IMR-90 (cell line): ENCODE measurements at regions not wholly inside any gene's neighbourhood (a gene's known extent, or its start where the extent isn't known, plus 50 kb on each side); places are given as distances from the start of the nearest gene placed in this dataset.

Experiments used
- ATAC-seq: fragments of 200-7000 bp; cut with Tn5 transposase; 2 replicates; pipeline ENCODE4 v1.9.1; 2020; ENCODE audit warnings: low read depth, mild to moderate bottlenecking, moderate library complexity
- BruUV-seq: library from RNA; stranded (reverse); fragments of 400-500 nt; replicated peaks from 2 replicates; lab custom pipeline; 2021; lab: Mats Ljungman, UMichigan
- CTCF ChIA-PET: fragments of 300-600 bp; formaldehyde crosslinking; extraction: SDS; loops from one replicate; lab custom pipeline; 2021; ENCODE audit warnings: antibody characterized with exemption; lab: Yijun Ruan, JAX
- POLR2A ChIA-PET: fragments of 300-600 bp; sonication (Branson Sonifier 250); formaldehyde crosslinking; loops from one replicate; lab custom pipeline; 2022; ENCODE audit warnings: antibody characterized with exemption; ENCODE audit not compliant: unreplicated experiment; lab: Charles Lee
- DNase-seq: peaks from one replicate; pipeline ENCODE4 v3.0.0; 2013
- H2AFZ ChIP-seq: replicated peaks from 2 replicates; pipeline ENCODE3; 2013; ENCODE audit warnings: low read length, mild to moderate bottlenecking; ENCODE audit not compliant: poor library complexity
- H2AK5ac ChIP-seq: 2 replicates; pipeline ENCODE4 v1.6.1; 2013; ENCODE audit warnings: low read depth, low read length, inconsistent platforms
- H2AK9ac ChIP-seq: replicated peaks from 2 replicates; pipeline ENCODE3; 2013; ENCODE audit warnings: mild to moderate bottlenecking, low read depth, low read length, moderate library complexity; ENCODE audit not compliant: poor library complexity
- H2BK120ac ChIP-seq: 2 replicates; pipeline ENCODE4 v1.6.1; 2013; ENCODE audit warnings: low read depth, low read length, inconsistent platforms
- H2BK15ac ChIP-seq: 3 replicates; pipeline ENCODE4 v1.6.1; 2013; ENCODE audit warnings: low read depth, low read length, inconsistent platforms
- H2BK20ac ChIP-seq: 2 replicates; pipeline ENCODE4 v1.6.1; 2013; ENCODE audit warnings: low read depth, mild to moderate bottlenecking, inconsistent platforms, low read length, moderate library complexity
- H2BK5ac ChIP-seq: 2 replicates; pipeline ENCODE4 v1.6.1; 2013; ENCODE audit warnings: mild to moderate bottlenecking, low read depth, low read length, inconsistent platforms; ENCODE audit not compliant: poor library complexity, severe bottlenecking
- H3K14ac ChIP-seq: replicated peaks from 2 replicates; pipeline ENCODE4 v1.6.1; 2013; ENCODE audit warnings: low read depth, low read length, inconsistent platforms
- H3K18ac ChIP-seq: 2 replicates; pipeline ENCODE4 v1.6.1; 2013; ENCODE audit warnings: low read depth, low read length, control low read depth
- H3K23ac ChIP-seq: 2 replicates; pipeline ENCODE4 v1.6.1; 2013; ENCODE audit warnings: low read depth, low read length, inconsistent platforms
- H3K27ac ChIP-seq: 2 replicates; pipeline ENCODE4 v1.5.1; 2013; ENCODE audit warnings: mild to moderate bottlenecking, control low read depth, low read length; ENCODE audit not compliant: insufficient read depth
- H3K27me3 ChIP-seq: 2 replicates; pipeline ENCODE4 v1.6.1; 2013; ENCODE audit warnings: low read length; ENCODE audit not compliant: control insufficient read depth, insufficient read depth
- H3K36me3 ChIP-seq: 2 replicates; pipeline ENCODE4 v1.6.1; 2013; ENCODE audit warnings: low read length, mixed read lengths; ENCODE audit not compliant: control insufficient read depth, insufficient read depth
- H3K4ac ChIP-seq: 2 replicates; pipeline ENCODE4 v1.6.1; 2013; ENCODE audit warnings: low read depth, low read length, inconsistent platforms
- H3K4me1 ChIP-seq: 2 replicates; pipeline ENCODE4 v1.6.1; 2013; ENCODE audit warnings: low read length, mixed read lengths; ENCODE audit not compliant: control insufficient read depth, insufficient read depth
- H3K4me2 ChIP-seq: 2 replicates; pipeline ENCODE4 v1.6.1; 2013; ENCODE audit warnings: low read depth, mild to moderate bottlenecking, control low read depth, low read length, moderate library complexity
- H3K4me3 ChIP-seq: 2 replicates; pipeline ENCODE4 v1.5.1; 2013; ENCODE audit warnings: low read depth, mild to moderate bottlenecking, control low read depth, low read length, moderate library complexity; ENCODE audit not compliant: insufficient read depth
- H3K56ac ChIP-seq: 2 replicates; pipeline ENCODE4 v1.6.1; 2013; ENCODE audit warnings: low read length, inconsistent platforms; ENCODE audit not compliant: insufficient read depth; ENCODE audit errors: extremely low read depth
- H3K79me1 ChIP-seq, 2 experiments: 2 replicates each; pipeline ENCODE4 v1.6.1; 2013; ENCODE audit warnings: low read length in 2 of 2, inconsistent platforms in 1 of 2, low read depth in 1 of 2
- H3K9ac ChIP-seq: 2 replicates; pipeline ENCODE4 v1.6.1; 2013; ENCODE audit warnings: low read depth, low read length, control low read depth
- H3K9me1 ChIP-seq: 2 replicates; pipeline ENCODE4 v1.6.1; 2013; ENCODE audit warnings: low read length, inconsistent platforms; ENCODE audit not compliant: insufficient read depth
- H3K9me3 ChIP-seq: 2 replicates; pipeline ENCODE4 v1.6.1; 2013; ENCODE audit warnings: low read length; ENCODE audit not compliant: control insufficient read depth, insufficient read depth
- H4K20me1 ChIP-seq: 2 replicates; pipeline ENCODE4 v1.6.1; 2013; ENCODE audit warnings: low read length, inconsistent platforms; ENCODE audit not compliant: insufficient read depth
- H4K5ac ChIP-seq: 2 replicates; pipeline ENCODE4 v1.6.1; 2013; ENCODE audit warnings: mild to moderate bottlenecking, low read depth, low read length, control low read depth
- H4K8ac ChIP-seq, 2 experiments: 2 replicates each; pipeline ENCODE4 v1.6.1; 2013; ENCODE audit warnings: low read depth in 2 of 2, low read length in 2 of 2, control low read depth in 1 of 2, inconsistent platforms in 1 of 2
- H4K91ac ChIP-seq: 2 replicates; pipeline ENCODE4 v1.6.1; 2013; ENCODE audit warnings: low read depth, low read length, inconsistent platforms; ENCODE audit not compliant: insufficient read depth
- BHLHE40 ChIP-seq: fragments of 150-350 bp; IDR thresholded peaks from 2 replicates; pipeline ENCODE4 v1.6.1; 2016; ENCODE audit warnings: mild to moderate bottlenecking, low read depth, low read length
- CEBPB ChIP-seq: IDR thresholded peaks from 2 replicates; pipeline ENCODE4 v1.6.1; 2012; ENCODE audit warnings: low read depth, low read length, improper control_type of control experiment
- CHD1 ChIP-seq: IDR thresholded peaks from 2 replicates; pipeline ENCODE4 v1.6.1; 2012; ENCODE audit warnings: low read depth, low read length, improper control_type of control experiment
- CTCF ChIP-seq: conservative IDR thresholded peaks from 2 replicates; pipeline ENCODE4 v1.5.1; 2012; ENCODE audit warnings: mild to moderate bottlenecking, low read depth, low read length, improper control_type of control experiment
- FOS ChIP-seq: fragments of 150-350 bp; IDR thresholded peaks from 2 replicates; pipeline ENCODE4 v1.6.1; 2016; ENCODE audit warnings: low read depth, low read length
- MAFK ChIP-seq: IDR thresholded peaks from 2 replicates; pipeline ENCODE4 v1.6.1; 2012; ENCODE audit warnings: low read depth, low read length, improper control_type of control experiment
- MAZ ChIP-seq: IDR thresholded peaks from 2 replicates; pipeline ENCODE4 v1.6.1; 2012; ENCODE audit warnings: low read depth, mild to moderate bottlenecking, low read length, improper control_type of control experiment, moderate library complexity, borderline replicate concordance
- MXI1 ChIP-seq: IDR thresholded peaks from 2 replicates; pipeline ENCODE4 v1.6.1; 2012; ENCODE audit warnings: low read depth, mild to moderate bottlenecking, low read length, moderate library complexity, borderline replicate concordance
- NFE2L2 ChIP-seq: fragments of 150-350 bp; IDR thresholded peaks from 2 replicates; pipeline ENCODE4 v1.6.1; 2016; ENCODE audit warnings: low read depth, mild to moderate bottlenecking, low read length
- POLR2A ChIP-seq: IDR thresholded peaks from 2 replicates; pipeline ENCODE4 v1.6.1; 2012; ENCODE audit warnings: mild to moderate bottlenecking, low read depth, low read length
- RAD21 ChIP-seq: IDR thresholded peaks from 2 replicates; pipeline ENCODE4 v1.6.1; 2012; ENCODE audit warnings: low read length, improper control_type of control experiment
- RCOR1 ChIP-seq: IDR thresholded peaks from 2 replicates; pipeline ENCODE4 v1.6.1; 2012; ENCODE audit warnings: mild to moderate bottlenecking, low read length, improper control_type of control experiment; ENCODE audit not compliant: insufficient replicate concordance
- RFX5 ChIP-seq: IDR thresholded peaks from 2 replicates; pipeline ENCODE4 v1.8.0; 2012; ENCODE audit warnings: low read depth, mild to moderate bottlenecking, low read length, moderate library complexity
- SMC3 ChIP-seq: fragments of 150-350 bp; IDR thresholded peaks from 2 replicates; pipeline ENCODE4 v1.6.1; 2016; ENCODE audit warnings: low read depth, mild to moderate bottlenecking, antibody characterized with exemption, low read length, moderate library complexity
- USF2 ChIP-seq: fragments of 150-350 bp; IDR thresholded peaks from 2 replicates; pipeline ENCODE4 v1.6.1; 2017; ENCODE audit warnings: mild to moderate bottlenecking, antibody characterized with exemption, low read length, low read depth
- WGBS, 2 experiments: methylation state at CpG; one replicate each; pipeline versions ENCODE4 v1.1.5 to v1.1.7; 2013; ENCODE audit warnings: missing lambda C conversion rate in 2 of 2; ENCODE audit not compliant: insufficient read length in 1 of 2; ENCODE audit errors: extremely low coverage in 2 of 2; 5-methylcytosine and 5-hydroxymethylcytosine counted together
- dilution Hi-C: fragments of 300-500 bp; cut with HindIII; formaldehyde crosslinking; loops from one replicate; pipeline ENCODE4 v1.14.3; 2018; ENCODE audit warnings: low sequenced_read_pairs; ENCODE audit not compliant: unreplicated experiment
- in situ Hi-C: fragments of 300-500 bp; cut with MboI; formaldehyde crosslinking; loops from 3 replicates; pipeline ENCODE4 v1.14.3; 2019; ENCODE audit warnings: low sequenced_read_pairs, inconsistent platforms, mixed read lengths
- intact Hi-C: fragments of 100-400 bp; cut with micrococcal nuclease; formaldehyde crosslinking; loops from 2 replicates; pipeline ENCODE4 v1.10.0; 2022
- TF ChIP-seq, protein P1 (sequence below): fragments of 150-350 bp; IDR thresholded peaks from 2 replicates; pipeline ENCODE4 v1.6.1; 2016; ENCODE audit warnings: low read depth, mild to moderate bottlenecking, low read length, moderate library complexity, borderline replicate concordance

DNA sequence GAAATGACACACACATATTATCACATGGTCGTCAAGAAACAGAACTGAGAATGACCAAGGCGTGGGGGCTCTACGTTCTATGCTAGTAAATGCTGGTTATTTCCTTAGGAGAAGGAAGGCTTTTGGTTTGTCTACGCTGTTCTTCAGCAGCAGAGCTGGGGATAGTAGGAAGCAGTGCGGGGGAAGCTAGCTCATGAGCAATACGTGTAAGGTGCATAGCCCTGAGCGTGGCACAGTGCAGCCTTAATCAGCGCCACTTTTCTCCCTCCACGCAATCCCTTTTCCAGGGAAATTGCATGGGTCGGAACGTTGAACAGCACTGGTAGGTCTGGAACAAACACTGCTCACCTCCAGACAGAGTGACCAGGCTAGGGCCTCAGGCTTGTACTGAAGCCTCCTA, 199.6 kb upstream of the FBXO11 start:
- BruUV-seq, result no TSS peak
- Histone ChIP-seq H3K36me3 (no peaks in the 10 kb centered on the region), H4K20me1 (no peaks in the 10 kb centered on the region), H3K4ac (peak overlapping the region; percentile 93), H4K5ac (peak overlapping the region; percentile 56), H3K56ac (peak overlapping the region; percentile 78; the same call in 1 of the 2 replicates), H2BK5ac (peak overlapping the region; percentile 85), H3K18ac (peak overlapping the region; percentile 26), H4K91ac (peak overlapping the region; percentile 92), H3K23ac (peak overlapping the region; percentile 87), H2BK20ac (peak overlapping the region; percentile 87; the same call in 1 of the 2 replicates), H3K27me3 (no peaks in the 10 kb centered on the region), H3K27ac (peak overlapping the region; percentile 82; the same call in 1 of the 2 replicates), H3K9me1 (peaks cover 7% of the 10 kb centered on the region; the same call in 1 of the 2 replicates), H2AK9ac (peak overlapping the region; percentile 17), H2BK15ac (peak overlapping the region; percentile 98; the same call in 2 of the 3 replicates), H3K9ac (peak overlapping the region; percentile 50), H3K4me2 (no peak overlapping the region), H3K79me1 (no peaks in the 10 kb centered on the region), H3K9me3 (no peaks in the 10 kb centered on the region), H2BK120ac (peak overlapping the region; percentile 97), H3K14ac (peak overlapping the region; percentile 80; the same call in 1 of the 2 replicates), H2AFZ (peak overlapping the region; percentile 98), H4K8ac (peak overlapping the region; percentile 95 to 98), H2AK5ac (peak overlapping the region; percentile 77), H3K4me3 (no peak overlapping the region), H3K4me1 (peaks cover 14% of the 10 kb centered on the region)
- CTCF ChIA-PET, result no interaction called here
- dilution Hi-C loops (no loop called here), in situ Hi-C loops (loop anchor here (5.0 kb wide), 1 partner anchor 249 kb away; no protein-coding TSS in a partner anchor), intact Hi-C loops (loop anchor here (1.0 to 5.0 kb wide), 6 partner anchors 200 to 771 kb away; partner anchors contain the start of genes FBXO11 and MSH6)
- WGBS, 2 experiments, result no CpG with 5 or more reads among the region's 11 CpGs
- ATAC-seq (no peak), DNase-seq (no peak)
- POLR2A ChIA-PET, result no interaction called here
- TF ChIP-seq, protein P1, sequence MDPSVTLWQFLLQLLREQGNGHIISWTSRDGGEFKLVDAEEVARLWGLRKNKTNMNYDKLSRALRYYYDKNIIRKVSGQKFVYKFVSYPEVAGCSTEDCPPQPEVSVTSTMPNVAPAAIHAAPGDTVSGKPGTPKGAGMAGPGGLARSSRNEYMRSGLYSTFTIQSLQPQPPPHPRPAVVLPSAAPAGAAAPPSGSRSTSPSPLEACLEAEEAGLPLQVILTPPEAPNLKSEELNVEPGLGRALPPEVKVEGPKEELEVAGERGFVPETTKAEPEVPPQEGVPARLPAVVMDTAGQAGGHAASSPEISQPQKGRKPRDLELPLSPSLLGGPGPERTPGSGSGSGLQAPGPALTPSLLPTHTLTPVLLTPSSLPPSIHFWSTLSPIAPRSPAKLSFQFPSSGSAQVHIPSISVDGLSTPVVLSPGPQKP, result no peak
- no peak for TF ChIP-seq RAD21
- no peak for TF ChIP-seq USF2
- no peak for TF ChIP-seq CEBPB
- no peak for TF ChIP-seq FOS
- no peak for TF ChIP-seq NFE2L2
- no peak for TF ChIP-seq SMC3
- no peak for TF ChIP-seq MAZ
- no peak for TF ChIP-seq MXI1
- TF ChIP-seq RFX5, result no peak
- no peak for TF ChIP-seq BHLHE40
- no peak for TF ChIP-seq MAFK
- TF ChIP-seq POLR2A, result no peak
- no peak for TF ChIP-seq CHD1
- no peak for TF ChIP-seq RCOR1
- TF ChIP-seq CTCF, result no peak
